CD14-positive monocyte (primary cell): ENCODE measurements at regions not wholly inside any gene's neighbourhood (a gene's known extent, or its start where the extent isn't known, plus 50 kb on each side); places are given as distances from the start of the nearest gene placed in this dataset.

Source experiments
- DNase-seq, 3 donors: peaks; one replicate each; pipeline ENCODE4 v3.0.0-alpha.2; 2011 to 2022
- H2AFZ ChIP-seq: 2 replicates; pipeline ENCODE4 v1.6.0; 2012; ENCODE audit warnings: mild to moderate bottlenecking, low read depth, low read length, inconsistent platforms; ENCODE audit not compliant: insufficient read depth, poor library complexity, severe bottlenecking
- H3K27ac ChIP-seq, 2 donors: 1 replicate in 1 of 2; 2 replicates in 1 of 2; pipeline ENCODE4 v1.5.1; 2012 to 2013; ENCODE audit warnings: low read length in 2 of 2, control low read depth in 1 of 2, inconsistent platforms in 1 of 2, low read depth in 1 of 2, mild to moderate bottlenecking in 1 of 2
- H3K27me3 ChIP-seq, 2 donors: one replicate each; pipeline versions ENCODE4 v1.6.0 to v1.6.1; 2011 to 2013; ENCODE audit warnings: low read length in 2 of 2; ENCODE audit not compliant: control insufficient read depth in 2 of 2, insufficient read depth in 2 of 2
- H3K36me3 ChIP-seq, 2 donors: replicated peaks in 1 of 2; 1 replicate in 1 of 2; 2 replicates in 1 of 2; pipeline versions ENCODE4 v1.5.1 to v1.6.1; 2012 to 2013; ENCODE audit warnings: low read length in 2 of 2, control low read depth in 1 of 2, inconsistent platforms in 1 of 2, mild to moderate bottlenecking in 1 of 2; ENCODE audit not compliant: insufficient read depth in 2 of 2, control insufficient read depth in 1 of 2
- H3K4me1 ChIP-seq, 2 donors: 1 replicate in 1 of 2; 2 replicates in 1 of 2; pipeline versions ENCODE4 v1.5.1 to v1.6.1; 2012 to 2013; ENCODE audit warnings: low read length in 2 of 2, control low read depth in 1 of 2, inconsistent platforms in 1 of 2, mild to moderate bottlenecking in 1 of 2, moderate library complexity in 1 of 2; ENCODE audit not compliant: insufficient read depth in 2 of 2, control insufficient read depth in 1 of 2
- H3K4me2 ChIP-seq: replicated peaks from 2 replicates; pipeline ENCODE3; 2012; ENCODE audit warnings: low read length, moderate library complexity, mild to moderate bottlenecking; ENCODE audit not compliant: poor library complexity, severe bottlenecking; ENCODE audit errors: extremely low read depth
- H3K4me3 ChIP-seq, 3 experiments: fragments of 200-600 bp in 1 of 3; sonication (generic) in 1 of 3; replicated peaks in 1 of 3; 1 replicate in 2 of 3; 2 replicates in 1 of 3; pipeline ENCODE4 v1.5.1; 2011 to 2013; ENCODE audit warnings: low read length in 3 of 3, mild to moderate bottlenecking in 3 of 3, control low read depth in 2 of 3, low read depth in 2 of 3, inconsistent platforms in 1 of 3, moderate library complexity in 1 of 3
- H3K79me2 ChIP-seq: 2 replicates; pipeline ENCODE4 v1.6.0; 2012; ENCODE audit warnings: mild to moderate bottlenecking, control low read depth, inconsistent platforms, low read length, moderate library complexity; ENCODE audit not compliant: insufficient read depth
- H3K9ac ChIP-seq: 2 replicates; pipeline ENCODE4 v1.6.0; 2017; ENCODE audit warnings: low read length, mild to moderate bottlenecking; ENCODE audit not compliant: insufficient read depth, poor library complexity, severe bottlenecking
- H3K9me3 ChIP-seq, 2 donors: replicated peaks in 1 of 2; 1 replicate in 1 of 2; 2 replicates in 1 of 2; pipeline versions ENCODE4 v1.5.1 to v1.6.1; 2012 to 2013; ENCODE audit warnings: low read length in 2 of 2, control low read depth in 1 of 2; ENCODE audit not compliant: control insufficient read depth in 1 of 2, insufficient read depth in 1 of 2
- H4K20me1 ChIP-seq: 2 replicates; pipeline ENCODE4 v1.6.0; 2012; ENCODE audit warnings: mild to moderate bottlenecking, low read length, control low read depth, moderate library complexity; ENCODE audit not compliant: insufficient read depth
- H3K27ac Mint-ChIP-seq, 7 donors: one replicate each; pipeline ENCODE4 v1.8.0; 2020; ENCODE audit warnings: mild to moderate bottlenecking in 7 of 7, mixed read lengths in 7 of 7, moderate library complexity in 6 of 7, inconsistent platforms in 2 of 7
- H3K27me3 Mint-ChIP-seq, 3 donors: one replicate each; pipeline ENCODE4 v1.8.0; 2021 to 2022; ENCODE audit warnings: low read depth in 3 of 3, mild to moderate bottlenecking in 3 of 3, mixed read lengths in 3 of 3, moderate library complexity in 3 of 3, inconsistent platforms in 1 of 3
- H3K36me3 Mint-ChIP-seq, 2 donors: one replicate each; pipeline ENCODE4 v1.8.0; 2020; ENCODE audit warnings: mixed read lengths in 2 of 2, inconsistent platforms in 1 of 2, mild to moderate bottlenecking in 1 of 2
- H3K4me1 Mint-ChIP-seq: one replicate; pipeline ENCODE4 v1.8.0; 2020; ENCODE audit warnings: mild to moderate bottlenecking, mixed read lengths
- H3K4me3 Mint-ChIP-seq, 2 donors: one replicate each; pipeline ENCODE4 v1.8.0; 2020; ENCODE audit warnings: mild to moderate bottlenecking in 2 of 2, mixed read lengths in 2 of 2, moderate library complexity in 1 of 2
- H3K9me3 Mint-ChIP-seq, 7 donors: one replicate each; pipeline ENCODE4 v1.8.0; 2020 to 2022; ENCODE audit warnings: mixed read lengths in 7 of 7, mild to moderate bottlenecking in 6 of 7, moderate library complexity in 6 of 7, inconsistent platforms in 2 of 7
- WGBS: methylation state at CpG from one replicate; pipeline ENCODE4 v1.1.5; 2013; ENCODE audit warnings: missing lambda C conversion rate; ENCODE audit not compliant: insufficient coverage; 5-methylcytosine and 5-hydroxymethylcytosine counted together
- intact Hi-C, 2 donors: fragments of 100-400 bp; cut with micrococcal nuclease; formaldehyde crosslinking; loops; one replicate each; pipeline versions ENCODE4 v1.15.0 to v1.15.1; 2023
- TF ChIP-seq, protein P1 (sequence below): fragments of 200-600 bp; IDR thresholded peaks from one replicate; pipeline ENCODE4 v1.8.0; 2022; ENCODE audit warnings: antibody characterized with exemption, mild to moderate bottlenecking

GRCh38 chr10:130575756-130576285 lies 439.6 kb downstream of the GLRX3 start:
- no peaks in the 10 kb centered on the region for H3K79me2 ChIP-seq
- no peak overlapping the region for H3K4me3 ChIP-seq
- intact Hi-C loops, result no loop called here
- H2AFZ ChIP-seq, result no peak overlapping the region
- no peaks in the 10 kb centered on the region for H3K9me3 ChIP-seq
- Mint-ChIP-seq H3K4me3 (no peak overlapping the region), H3K9me3 (peaks cover 0 to 5% (median 0%) of the 10 kb centered on the region in 7 donors), H3K27me3 (peaks cover 10 to 15% (median 11%) of the 10 kb centered on the region in 3 donors), H3K27ac (no peak overlapping the region), H3K4me1 (no peaks in the 10 kb centered on the region), H3K36me3 (no peaks in the 10 kb centered on the region)
- no peak overlapping the region for H3K4me2 ChIP-seq
- TF ChIP-seq, protein P1, sequence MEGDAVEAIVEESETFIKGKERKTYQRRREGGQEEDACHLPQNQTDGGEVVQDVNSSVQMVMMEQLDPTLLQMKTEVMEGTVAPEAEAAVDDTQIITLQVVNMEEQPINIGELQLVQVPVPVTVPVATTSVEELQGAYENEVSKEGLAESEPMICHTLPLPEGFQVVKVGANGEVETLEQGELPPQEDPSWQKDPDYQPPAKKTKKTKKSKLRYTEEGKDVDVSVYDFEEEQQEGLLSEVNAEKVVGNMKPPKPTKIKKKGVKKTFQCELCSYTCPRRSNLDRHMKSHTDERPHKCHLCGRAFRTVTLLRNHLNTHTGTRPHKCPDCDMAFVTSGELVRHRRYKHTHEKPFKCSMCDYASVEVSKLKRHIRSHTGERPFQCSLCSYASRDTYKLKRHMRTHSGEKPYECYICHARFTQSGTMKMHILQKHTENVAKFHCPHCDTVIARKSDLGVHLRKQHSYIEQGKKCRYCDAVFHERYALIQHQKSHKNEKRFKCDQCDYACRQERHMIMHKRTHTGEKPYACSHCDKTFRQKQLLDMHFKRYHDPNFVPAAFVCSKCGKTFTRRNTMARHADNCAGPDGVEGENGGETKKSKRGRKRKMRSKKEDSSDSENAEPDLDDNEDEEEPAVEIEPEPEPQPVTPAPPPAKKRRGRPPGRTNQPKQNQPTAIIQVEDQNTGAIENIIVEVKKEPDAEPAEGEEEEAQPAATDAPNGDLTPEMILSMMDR, result no peak
- H3K36me3 ChIP-seq, result no peaks in the 10 kb centered on the region
- H3K27me3 ChIP-seq, result no peaks in the 10 kb centered on the region
- no peaks in the 10 kb centered on the region for H4K20me1 ChIP-seq
- no peak for DNase-seq
- no peaks in the 10 kb centered on the region for H3K4me1 ChIP-seq
- 94% methylated on average over 7 of the region's 7 CpGs for WGBS
- no peak overlapping the region for H3K9ac ChIP-seq
- no peak overlapping the region for H3K27ac ChIP-seq

DNA sequence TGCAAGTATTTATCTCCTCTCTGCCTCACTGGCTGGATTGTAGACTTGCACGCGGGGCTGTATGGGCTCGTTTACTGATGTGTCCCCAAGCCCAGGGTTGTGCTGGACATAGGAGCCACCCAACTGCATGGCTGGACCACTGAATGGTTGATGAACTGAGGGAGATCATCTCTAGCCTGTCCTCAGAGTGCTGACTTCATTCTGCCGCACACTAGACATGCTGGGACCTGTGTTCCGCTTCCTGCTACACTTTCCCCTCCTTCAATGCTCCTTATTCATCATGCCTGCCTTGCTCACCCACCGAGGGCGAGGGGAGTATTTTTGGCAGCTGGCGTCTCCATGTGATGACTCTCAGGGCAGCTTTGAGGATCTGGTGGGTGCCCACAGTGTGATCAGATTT lies 440.2 kb downstream of the GLRX3 start:
- no peak overlapping the region for H3K9ac ChIP-seq
- H3K27ac ChIP-seq, result no peak overlapping the region
- intact Hi-C loops, result no loop called here
- Mint-ChIP-seq H3K27ac (no peak overlapping the region), H3K9me3 (peaks cover 0 to 5% (median 0%) of the 10 kb centered on the region in 7 donors), H3K4me1 (no peaks in the 10 kb centered on the region), H3K27me3 (peaks cover 10 to 17% (median 13%) of the 10 kb centered on the region in 3 donors), H3K4me3 (no peak overlapping the region), H3K36me3 (no peaks in the 10 kb centered on the region)
- H3K79me2 ChIP-seq, result no peaks in the 10 kb centered on the region
- no peaks in the 10 kb centered on the region for H3K36me3 ChIP-seq
- TF ChIP-seq, protein P1, result no peak
- WGBS, result 88% methylated on average over 7 of the region's 8 CpGs
- no peak overlapping the region for H3K4me3 ChIP-seq
- no peaks in the 10 kb centered on the region for H4K20me1 ChIP-seq
- no peaks in the 10 kb centered on the region for H3K4me1 ChIP-seq
- no peak overlapping the region for H2AFZ ChIP-seq
- H3K27me3 ChIP-seq, result no peaks in the 10 kb centered on the region
- H3K4me2 ChIP-seq, result no peak overlapping the region
- no peaks in the 10 kb centered on the region for H3K9me3 ChIP-seq
- DNase-seq, result no peak
